GM06990 (cell line): ENCODE measurements at regions not wholly inside any gene's neighbourhood (a gene's known extent, or its start where the extent isn't known, plus 50 kb on each side); places are given as distances from the start of the nearest gene placed in this dataset.
"Not testable (repeated sequence)": the region's sequence is repeated elsewhere in the genome, so short reads cannot be mapped to it uniquely, and the experiment has no call there.

Experiments used
- DNase-seq: peaks from one replicate; pipeline ENCODE4 v3.0.0-alpha.2; 2011; ENCODE audit not compliant: insufficient read length; ENCODE audit errors: extremely low read depth
- H3K27me3 ChIP-seq: replicated peaks from 2 replicates; pipeline ENCODE4 v1.6.0; 2011; ENCODE audit warnings: low read length; ENCODE audit not compliant: control insufficient read depth, insufficient read depth
- H3K36me3 ChIP-seq: 2 replicates; pipeline ENCODE4 v1.5.1; 2011; ENCODE audit warnings: low read length; ENCODE audit not compliant: control insufficient read depth, insufficient read depth
- H3K4me3 ChIP-seq: replicated peaks from 2 replicates; pipeline ENCODE4 v1.5.1; 2011; ENCODE audit warnings: low read depth, mild to moderate bottlenecking, control low read depth, low read length
- CTCF ChIP-seq: IDR thresholded peaks from 2 replicates; pipeline ENCODE4 v1.5.1; 2011; ENCODE audit warnings: low read length, control low read depth, mild to moderate bottlenecking, inconsistent platforms; ENCODE audit not compliant: insufficient read depth, poor library complexity, severe bottlenecking

- TF ChIP-seq CTCF: no peak
- no peaks in the 10 kb centered on the region for H3K27me3 ChIP-seq
- H3K36me3 ChIP-seq: no peaks in the 10 kb centered on the region
- no peak for DNase-seq
- no peak overlapping the region for H3K4me3 ChIP-seq
Measured at GRCh38 chr10:64571056-64571455, 1049.9 kb downstream of the REEP3 start.

- TF ChIP-seq CTCF: no peak
- H3K27me3 ChIP-seq: no peaks in the 10 kb centered on the region
Measured at GRCh38 chr10:64573623-64574325, 1052.6 kb downstream of the REEP3 start.

GRCh38 chr10:64574371-64574770, 1053.2 kb downstream of the REEP3 start:
- Histone ChIP-seq H3K4me3 (no peak overlapping the region), H3K27me3 (no peaks in the 10 kb centered on the region), H3K36me3 (no peaks in the 10 kb centered on the region)
- TF ChIP-seq CTCF: no peak
- no peak for DNase-seq

More at GRCh38 chr10:64573623-64574325, 1052.6 kb downstream of the REEP3 start:
- no peaks in the 10 kb centered on the region for H3K36me3 ChIP-seq
- no peak for DNase-seq
- no peak overlapping the region for H3K4me3 ChIP-seq

GRCh38 chr10:64576497-64576896, 1055.3 kb downstream of the REEP3 start:
- H3K4me3 ChIP-seq: no peak overlapping the region
- H3K27me3 ChIP-seq: no peaks in the 10 kb centered on the region
- H3K36me3 ChIP-seq: no peaks in the 10 kb centered on the region
- no peak for DNase-seq
- no peak for TF ChIP-seq CTCF

GRCh38 chr10:64578757-64579156, 1057.6 kb downstream of the REEP3 start:
- not testable (repeated sequence) for H3K27me3 ChIP-seq

GRCh38 chr10:64586934-64587503, 1065.8 kb downstream of the REEP3 start:
- TF ChIP-seq CTCF: no peak
- no peak for DNase-seq
- Histone ChIP-seq H3K4me3 (no peak overlapping the region), H3K27me3 (no peaks in the 10 kb centered on the region), H3K36me3 (no peaks in the 10 kb centered on the region)

More at GRCh38 chr10:64578757-64579156, 1057.6 kb downstream of the REEP3 start:
- H3K36me3 ChIP-seq, DNase-seq, H3K4me3 ChIP-seq: not testable (repeated sequence)
